SK-N-SH (cell line): ENCODE measurements at regions not wholly inside any gene's neighbourhood (a gene's known extent, or its start where the extent isn't known, plus 50 kb on each side); places are given as distances from the start of the nearest gene placed in this dataset.
A peak's percentile ranks its signal among the peaks of the same experiment; 100 is the strongest.

Source experiments
- CTCF ChIA-PET: fragments of 300-600, 350-600 bp; formaldehyde crosslinking; extraction: SDS; loops from one replicate; lab custom pipeline; 2021; lab: Yijun Ruan, JAX
- POLR2A ChIA-PET: fragments of 350-600 bp; sonication (Branson Sonifier 250); formaldehyde crosslinking; extraction: SDS; loops from one replicate; lab custom pipeline; 2020; ENCODE audit warnings: antibody characterized with exemption, inconsistent platforms; lab: Yijun Ruan, JAX
- DNase-seq: peaks from one replicate; pipeline ENCODE4 v3.0.0; 2012
- H2AFZ ChIP-seq: fragments of 200-600 bp; sonication (generic); 2 replicates; pipeline ENCODE4 v1.8.1; 2016; ENCODE audit warnings: antibody characterized with exemption, mild to moderate bottlenecking, low read depth
- H3F3A ChIP-seq: fragments of 200-600 bp; sonication (generic); replicated peaks from 2 replicates; pipeline ENCODE3; 2016; ENCODE audit warnings: antibody characterized with exemption, mild to moderate bottlenecking; ENCODE audit not compliant: insufficient read depth
- H3K27ac ChIP-seq, 2 experiments: fragments of 200-500 bp in 1 of 2; fragments of 200-600 bp in 1 of 2; sonication (Bioruptor generic) in 1 of 2; sonication (generic), shearing (Covaris generic) in 1 of 2; 2 replicates each; pipeline versions ENCODE4 v1.5.1 to v1.6.1; 2014 to 2016; ENCODE audit warnings: low read depth in 2 of 2, inconsistent platforms in 1 of 2, low read length in 1 of 2, mild to moderate bottlenecking in 1 of 2, mixed read lengths in 1 of 2
- H3K27me3 ChIP-seq: fragments of 200-600 bp; sonication (generic), shearing (Covaris generic); 2 replicates; pipeline ENCODE4 v1.6.1; 2016; ENCODE audit warnings: mixed run types; ENCODE audit not compliant: insufficient read depth
- H3K36me3 ChIP-seq, 2 experiments: fragments of 200-500 bp in 1 of 2; fragments of 200-600 bp in 1 of 2; sonication (Bioruptor generic) in 1 of 2; sonication (generic) in 1 of 2; replicated peaks in 1 of 2; 2 replicates each; pipeline versions ENCODE3 to v1.5.1; 2014 to 2016; ENCODE audit warnings: low read length in 1 of 2, mild to moderate bottlenecking in 1 of 2; ENCODE audit not compliant: insufficient read depth in 2 of 2, control insufficient read depth in 1 of 2
- H3K4me1 ChIP-seq, 2 experiments: fragments of 200-500 bp in 1 of 2; fragments of 200-600 bp in 1 of 2; sonication (Bioruptor generic) in 1 of 2; sonication (generic), shearing (Covaris generic) in 1 of 2; 2 replicates each; pipeline versions ENCODE4 v1.5.1 to v1.6.1; 2014 to 2016; ENCODE audit warnings: low read depth in 1 of 2, low read length in 1 of 2, mixed run types in 1 of 2; ENCODE audit not compliant: insufficient read depth in 2 of 2, control insufficient read depth in 1 of 2
- H3K4me2 ChIP-seq: fragments of 200-600 bp; sonication (generic), shearing (Covaris generic); 2 replicates; pipeline ENCODE4 v1.6.1; 2017; ENCODE audit warnings: mixed run types
- H3K4me3 ChIP-seq, 2 experiments: fragments of 200-500 bp in 1 of 2; fragments of 200-600 bp in 1 of 2; sonication (Bioruptor generic) in 1 of 2; sonication (generic), shearing (Covaris generic) in 1 of 2; 2 replicates each; pipeline versions ENCODE4 v1.5.1 to v1.8.1; 2014 to 2016; ENCODE audit warnings: low read depth in 2 of 2, inconsistent platforms in 1 of 2, low read length in 1 of 2, mild to moderate bottlenecking in 1 of 2, mixed read lengths in 1 of 2, moderate library complexity in 1 of 2
- H3K79me2 ChIP-seq: fragments of 200-600 bp; sonication (generic); 2 replicates; pipeline ENCODE4 v1.8.1; 2017; ENCODE audit warnings: mild to moderate bottlenecking; ENCODE audit not compliant: insufficient read depth
- H3K9ac ChIP-seq: fragments of 200-600 bp; sonication (generic); 2 replicates; pipeline ENCODE4 v1.6.1; 2017; ENCODE audit warnings: mixed run types
- H3K9me2 ChIP-seq: fragments of 200-600 bp; sonication (generic); 2 replicates; pipeline ENCODE4 v1.6.1; 2017; ENCODE audit warnings: mixed run types
- H3K9me3 ChIP-seq: fragments of 200-600 bp; sonication (generic); 2 replicates; pipeline ENCODE4 v1.6.1; 2017; ENCODE audit warnings: mixed run types, mild to moderate bottlenecking, moderate library complexity
- H4K20me1 ChIP-seq: fragments of 200-600 bp; sonication (generic); 2 replicates; pipeline ENCODE4 v1.6.1; 2017; ENCODE audit warnings: mild to moderate bottlenecking, mixed run types; ENCODE audit not compliant: insufficient read depth
- CHD2 ChIP-seq: fragments of 150-350 bp; IDR thresholded peaks from 2 replicates; pipeline ENCODE4 v1.6.1; 2018; ENCODE audit warnings: low read length; ENCODE audit not compliant: partially characterized antibody
- EZH2phosphoT487 ChIP-seq: fragments of 200-600 bp; sonication (generic); IDR thresholded peaks from 2 replicates; pipeline ENCODE4 v1.6.1; 2017; ENCODE audit warnings: low read depth, mixed run types, mild to moderate bottlenecking, antibody characterized with exemption, moderate library complexity, borderline replicate concordance
- FOSL2 ChIP-seq: IDR thresholded peaks from 2 replicates; pipeline ENCODE4 v1.4.0; 2012; ENCODE audit warnings: low read depth, mild to moderate bottlenecking, moderate library complexity, borderline replicate concordance
- RCOR1 ChIP-seq: fragments of 150-350 bp; IDR thresholded peaks from 2 replicates; pipeline ENCODE4 v1.6.1; 2017; ENCODE audit warnings: antibody characterized with exemption, low read length
- RFX5 ChIP-seq: IDR thresholded peaks from 2 replicates; pipeline ENCODE4 v1.6.1; 2012; ENCODE audit warnings: mild to moderate bottlenecking, improper control_type of control experiment, low read length
- RXRA ChIP-seq: IDR thresholded peaks from 2 replicates; pipeline ENCODE4 v1.4.0; 2012; ENCODE audit warnings: low read depth, mild to moderate bottlenecking, borderline replicate concordance
- TCF12 ChIP-seq: IDR thresholded peaks from 2 replicates; pipeline ENCODE4 v1.4.0; 2012
- WGBS: methylation state at CpG from one replicate; pipeline ENCODE4 v1.1.6; 2017; ENCODE audit warnings: low lambda C conversion rate; 5-methylcytosine and 5-hydroxymethylcytosine counted together
- TF ChIP-seq, protein P1 (sequence below): IDR thresholded peaks from 2 replicates; pipeline ENCODE4 v1.4.0; 2012; ENCODE audit warnings: low read depth
- TF ChIP-seq, protein P2 (sequence below): fragments of 150-350 bp; IDR thresholded peaks from 2 replicates; pipeline ENCODE4 v1.6.1; 2017; ENCODE audit warnings: antibody characterized with exemption, low read length, low read depth, borderline replicate concordance
- TF ChIP-seq, protein P3 (sequence below): fragments of 200-600 bp; sonication (generic); IDR thresholded peaks from 2 replicates; pipeline ENCODE4 v1.6.1; 2017; ENCODE audit warnings: antibody characterized with exemption, mild to moderate bottlenecking, moderate library complexity
- TF ChIP-seq, protein P4 (sequence below): IDR thresholded peaks from 2 replicates; pipeline ENCODE4 v1.4.0; 2012; ENCODE audit warnings: low read depth, borderline replicate concordance
- TF ChIP-seq, protein P5 (sequence below): fragments of 150-350 bp; IDR thresholded peaks from 2 replicates; pipeline ENCODE4 v1.6.1; 2016; ENCODE audit warnings: mild to moderate bottlenecking, low read depth, low read length
- TF ChIP-seq, protein P6 (sequence below): IDR thresholded peaks from 2 replicates; pipeline ENCODE4 v1.4.0; 2012; ENCODE audit warnings: low read depth, borderline replicate concordance
- TF ChIP-seq, protein P7 (sequence below): IDR thresholded peaks from 2 replicates; pipeline ENCODE4 v1.6.1; 2012; ENCODE audit warnings: mild to moderate bottlenecking, low read depth, low read length, moderate library complexity

DNA sequence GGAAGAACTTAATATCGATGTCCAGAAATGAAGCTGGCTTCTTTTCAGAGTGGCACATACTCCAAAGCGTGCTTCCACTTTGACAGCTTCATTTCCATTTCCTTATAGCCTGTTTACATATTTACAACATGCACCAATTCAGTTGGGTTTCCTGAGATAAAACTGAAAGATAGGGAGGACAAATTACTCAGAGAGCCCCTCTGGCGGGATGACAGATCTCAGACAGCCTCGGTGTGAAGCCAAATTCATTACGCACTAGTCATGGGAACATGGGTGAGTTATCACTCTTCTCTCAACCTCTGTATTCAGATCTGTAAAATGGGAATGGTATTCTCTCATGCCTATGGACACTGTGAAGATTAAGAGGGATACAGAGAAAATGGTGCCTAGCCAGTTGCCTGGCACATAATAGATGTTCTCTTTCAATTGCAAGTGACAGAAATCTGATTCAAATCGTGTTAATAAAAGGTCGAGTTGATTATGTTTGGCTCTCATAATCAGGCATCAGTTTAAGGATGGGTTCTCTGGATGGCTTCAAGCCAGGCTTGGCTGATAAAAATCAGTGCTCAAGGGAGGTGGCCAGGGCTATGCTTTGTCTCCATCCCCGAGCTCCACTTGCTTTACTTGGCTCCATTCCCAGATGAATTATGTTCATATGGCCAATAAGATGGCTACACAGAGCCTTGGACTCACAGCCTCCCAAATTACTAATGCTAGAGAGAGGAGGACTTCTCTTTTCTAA is 132.2 kb upstream of the C1QTNF7 start (continued):
- TF ChIP-seq, protein P1, sequence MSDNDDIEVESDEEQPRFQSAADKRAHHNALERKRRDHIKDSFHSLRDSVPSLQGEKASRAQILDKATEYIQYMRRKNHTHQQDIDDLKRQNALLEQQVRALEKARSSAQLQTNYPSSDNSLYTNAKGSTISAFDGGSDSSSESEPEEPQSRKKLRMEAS, result no peak
- TF ChIP-seq TCF12, result peak; percentile 82
- peak; percentile 14; the same call in 1 of the 2 replicates for TF ChIP-seq RCOR1
- TF ChIP-seq EZH2phosphoT487, result no peak
- TF ChIP-seq, protein P2, sequence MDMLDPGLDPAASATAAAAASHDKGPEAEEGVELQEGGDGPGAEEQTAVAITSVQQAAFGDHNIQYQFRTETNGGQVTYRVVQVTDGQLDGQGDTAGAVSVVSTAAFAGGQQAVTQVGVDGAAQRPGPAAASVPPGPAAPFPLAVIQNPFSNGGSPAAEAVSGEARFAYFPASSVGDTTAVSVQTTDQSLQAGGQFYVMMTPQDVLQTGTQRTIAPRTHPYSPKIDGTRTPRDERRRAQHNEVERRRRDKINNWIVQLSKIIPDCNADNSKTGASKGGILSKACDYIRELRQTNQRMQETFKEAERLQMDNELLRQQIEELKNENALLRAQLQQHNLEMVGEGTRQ, result no peak
- TF ChIP-seq, protein P3, sequence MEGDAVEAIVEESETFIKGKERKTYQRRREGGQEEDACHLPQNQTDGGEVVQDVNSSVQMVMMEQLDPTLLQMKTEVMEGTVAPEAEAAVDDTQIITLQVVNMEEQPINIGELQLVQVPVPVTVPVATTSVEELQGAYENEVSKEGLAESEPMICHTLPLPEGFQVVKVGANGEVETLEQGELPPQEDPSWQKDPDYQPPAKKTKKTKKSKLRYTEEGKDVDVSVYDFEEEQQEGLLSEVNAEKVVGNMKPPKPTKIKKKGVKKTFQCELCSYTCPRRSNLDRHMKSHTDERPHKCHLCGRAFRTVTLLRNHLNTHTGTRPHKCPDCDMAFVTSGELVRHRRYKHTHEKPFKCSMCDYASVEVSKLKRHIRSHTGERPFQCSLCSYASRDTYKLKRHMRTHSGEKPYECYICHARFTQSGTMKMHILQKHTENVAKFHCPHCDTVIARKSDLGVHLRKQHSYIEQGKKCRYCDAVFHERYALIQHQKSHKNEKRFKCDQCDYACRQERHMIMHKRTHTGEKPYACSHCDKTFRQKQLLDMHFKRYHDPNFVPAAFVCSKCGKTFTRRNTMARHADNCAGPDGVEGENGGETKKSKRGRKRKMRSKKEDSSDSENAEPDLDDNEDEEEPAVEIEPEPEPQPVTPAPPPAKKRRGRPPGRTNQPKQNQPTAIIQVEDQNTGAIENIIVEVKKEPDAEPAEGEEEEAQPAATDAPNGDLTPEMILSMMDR, result no peak
- TF ChIP-seq, protein P4, sequence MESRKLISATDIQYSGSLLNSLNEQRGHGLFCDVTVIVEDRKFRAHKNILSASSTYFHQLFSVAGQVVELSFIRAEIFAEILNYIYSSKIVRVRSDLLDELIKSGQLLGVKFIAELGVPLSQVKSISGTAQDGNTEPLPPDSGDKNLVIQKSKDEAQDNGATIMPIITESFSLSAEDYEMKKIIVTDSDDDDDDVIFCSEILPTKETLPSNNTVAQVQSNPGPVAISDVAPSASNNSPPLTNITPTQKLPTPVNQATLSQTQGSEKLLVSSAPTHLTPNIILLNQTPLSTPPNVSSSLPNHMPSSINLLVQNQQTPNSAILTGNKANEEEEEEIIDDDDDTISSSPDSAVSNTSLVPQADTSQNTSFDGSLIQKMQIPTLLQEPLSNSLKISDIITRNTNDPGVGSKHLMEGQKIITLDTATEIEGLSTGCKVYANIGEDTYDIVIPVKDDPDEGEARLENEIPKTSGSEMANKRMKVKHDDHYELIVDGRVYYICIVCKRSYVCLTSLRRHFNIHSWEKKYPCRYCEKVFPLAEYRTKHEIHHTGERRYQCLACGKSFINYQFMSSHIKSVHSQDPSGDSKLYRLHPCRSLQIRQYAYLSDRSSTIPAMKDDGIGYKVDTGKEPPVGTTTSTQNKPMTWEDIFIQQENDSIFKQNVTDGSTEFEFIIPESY, result no peak
- TF ChIP-seq, protein P5, sequence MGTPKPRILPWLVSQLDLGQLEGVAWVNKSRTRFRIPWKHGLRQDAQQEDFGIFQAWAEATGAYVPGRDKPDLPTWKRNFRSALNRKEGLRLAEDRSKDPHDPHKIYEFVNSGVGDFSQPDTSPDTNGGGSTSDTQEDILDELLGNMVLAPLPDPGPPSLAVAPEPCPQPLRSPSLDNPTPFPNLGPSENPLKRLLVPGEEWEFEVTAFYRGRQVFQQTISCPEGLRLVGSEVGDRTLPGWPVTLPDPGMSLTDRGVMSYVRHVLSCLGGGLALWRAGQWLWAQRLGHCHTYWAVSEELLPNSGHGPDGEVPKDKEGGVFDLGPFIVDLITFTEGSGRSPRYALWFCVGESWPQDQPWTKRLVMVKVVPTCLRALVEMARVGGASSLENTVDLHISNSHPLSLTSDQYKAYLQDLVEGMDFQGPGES, result no peak
- TF ChIP-seq FOSL2, result no peak
- TF ChIP-seq, protein P6, sequence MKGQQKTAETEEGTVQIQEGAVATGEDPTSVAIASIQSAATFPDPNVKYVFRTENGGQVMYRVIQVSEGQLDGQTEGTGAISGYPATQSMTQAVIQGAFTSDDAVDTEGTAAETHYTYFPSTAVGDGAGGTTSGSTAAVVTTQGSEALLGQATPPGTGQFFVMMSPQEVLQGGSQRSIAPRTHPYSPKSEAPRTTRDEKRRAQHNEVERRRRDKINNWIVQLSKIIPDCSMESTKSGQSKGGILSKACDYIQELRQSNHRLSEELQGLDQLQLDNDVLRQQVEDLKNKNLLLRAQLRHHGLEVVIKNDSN, result no peak
- peak; percentile 65 for TF ChIP-seq CHD2

DNA sequence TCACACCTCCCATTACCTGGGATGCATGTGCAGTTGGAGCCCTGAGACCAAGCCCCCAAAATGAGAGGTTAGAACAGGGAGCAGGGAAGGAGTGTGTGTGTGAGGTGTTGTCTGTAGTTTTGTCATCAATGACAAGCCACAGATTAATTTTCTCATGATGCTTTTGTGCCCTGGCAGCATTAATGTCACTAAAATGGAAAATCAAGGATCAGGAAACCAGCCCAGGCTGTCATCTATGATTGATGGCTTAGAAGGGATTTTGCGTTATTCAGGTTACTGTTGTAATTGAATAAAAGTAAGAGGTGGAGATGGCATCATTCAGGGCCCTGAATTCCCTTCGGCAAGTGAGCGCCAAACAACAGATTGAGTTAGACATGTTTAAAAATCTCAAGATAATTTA is 130.5 kb upstream of the C1QTNF7 start:
- Histone ChIP-seq H3K27ac (no peak overlapping the region), H3K4me3 (no peak overlapping the region), H4K20me1 (no peaks in the 10 kb centered on the region), H3K79me2 (no peaks in the 10 kb centered on the region), H3K27me3 (no peaks in the 10 kb centered on the region), H3K9me2 (no peaks in the 10 kb centered on the region), H3F3A (no peaks in the 10 kb centered on the region), H3K4me2 (no peak overlapping the region), H2AFZ (no peak overlapping the region), H3K4me1 (peaks cover 23% of the 10 kb centered on the region in 2 experiments; a peak in 3 of 4 replicates), H3K9ac (no peak overlapping the region), H3K9me3 (no peaks in the 10 kb centered on the region), H3K36me3 (no peaks in the 10 kb centered on the region)
- POLR2A ChIA-PET, result no interaction called here
- WGBS, result 93% methylated on average over 3 of the region's 3 CpGs
- no peak for DNase-seq
- CTCF ChIA-PET, result interaction anchor here (1.1 kb wide), 1 partner anchor 98 kb away, joined by 3 read pairs; no protein-coding TSS in a partner anchor
- TF ChIP-seq TCF12, result no peak
- TF ChIP-seq, protein P5, result no peak
- no peak for TF ChIP-seq FOSL2
- no peak for TF ChIP-seq RXRA
- TF ChIP-seq EZH2phosphoT487, result no peak
- TF ChIP-seq, protein P7, sequence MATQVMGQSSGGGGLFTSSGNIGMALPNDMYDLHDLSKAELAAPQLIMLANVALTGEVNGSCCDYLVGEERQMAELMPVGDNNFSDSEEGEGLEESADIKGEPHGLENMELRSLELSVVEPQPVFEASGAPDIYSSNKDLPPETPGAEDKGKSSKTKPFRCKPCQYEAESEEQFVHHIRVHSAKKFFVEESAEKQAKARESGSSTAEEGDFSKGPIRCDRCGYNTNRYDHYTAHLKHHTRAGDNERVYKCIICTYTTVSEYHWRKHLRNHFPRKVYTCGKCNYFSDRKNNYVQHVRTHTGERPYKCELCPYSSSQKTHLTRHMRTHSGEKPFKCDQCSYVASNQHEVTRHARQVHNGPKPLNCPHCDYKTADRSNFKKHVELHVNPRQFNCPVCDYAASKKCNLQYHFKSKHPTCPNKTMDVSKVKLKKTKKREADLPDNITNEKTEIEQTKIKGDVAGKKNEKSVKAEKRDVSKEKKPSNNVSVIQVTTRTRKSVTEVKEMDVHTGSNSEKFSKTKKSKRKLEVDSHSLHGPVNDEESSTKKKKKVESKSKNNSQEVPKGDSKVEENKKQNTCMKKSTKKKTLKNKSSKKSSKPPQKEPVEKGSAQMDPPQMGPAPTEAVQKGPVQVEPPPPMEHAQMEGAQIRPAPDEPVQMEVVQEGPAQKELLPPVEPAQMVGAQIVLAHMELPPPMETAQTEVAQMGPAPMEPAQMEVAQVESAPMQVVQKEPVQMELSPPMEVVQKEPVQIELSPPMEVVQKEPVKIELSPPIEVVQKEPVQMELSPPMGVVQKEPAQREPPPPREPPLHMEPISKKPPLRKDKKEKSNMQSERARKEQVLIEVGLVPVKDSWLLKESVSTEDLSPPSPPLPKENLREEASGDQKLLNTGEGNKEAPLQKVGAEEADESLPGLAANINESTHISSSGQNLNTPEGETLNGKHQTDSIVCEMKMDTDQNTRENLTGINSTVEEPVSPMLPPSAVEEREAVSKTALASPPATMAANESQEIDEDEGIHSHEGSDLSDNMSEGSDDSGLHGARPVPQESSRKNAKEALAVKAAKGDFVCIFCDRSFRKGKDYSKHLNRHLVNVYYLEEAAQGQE, result no peak
- no peak for TF ChIP-seq RFX5
- TF ChIP-seq, protein P6, result no peak
